Neural progenitor cell (in vitro differentiated cells): ENCODE measurements at regions not wholly inside any gene's neighbourhood (a gene's known extent, or its start where the extent isn't known, plus 50 kb on each side); places are given as distances from the start of the nearest gene placed in this dataset.

Experiments
- DNase-seq: peaks from one replicate; pipeline ENCODE4 v3.0.0-alpha.2; 2016; ENCODE audit warnings: low spot score
- H2AFZ ChIP-seq: fragments of 200-600 bp; sonication (generic); replicated peaks from 2 replicates; pipeline ENCODE4 v1.6.1; 2016; ENCODE audit warnings: antibody characterized with exemption
- H3F3A ChIP-seq: fragments of 200-600 bp; sonication (generic); 2 replicates; pipeline ENCODE4 v1.6.1; 2016; ENCODE audit warnings: antibody characterized with exemption, low read depth
- H3K27ac ChIP-seq: fragments of 200-600 bp; sonication (generic); 2 replicates; pipeline ENCODE4 v1.5.1; 2016; ENCODE audit warnings: mild to moderate bottlenecking
- H3K27me3 ChIP-seq: fragments of 200-600 bp; sonication (generic); 2 replicates; pipeline ENCODE4 v1.6.1; 2016; ENCODE audit warnings: mild to moderate bottlenecking, moderate library complexity
- H3K36me3 ChIP-seq: fragments of 200-600 bp; sonication (generic); 2 replicates; pipeline ENCODE4 v1.5.1; 2016
- H3K4me1 ChIP-seq: fragments of 200-600 bp; sonication (generic); 2 replicates; pipeline ENCODE4 v1.6.1; 2016; ENCODE audit warnings: mixed run types
- H3K4me2 ChIP-seq: fragments of 200-600 bp; sonication (generic); 2 replicates; pipeline ENCODE4 v1.6.1; 2016
- H3K4me3 ChIP-seq: fragments of 200-600 bp; sonication (generic); 2 replicates; pipeline ENCODE4 v1.5.1; 2016
- H3K79me2 ChIP-seq: fragments of 200-600 bp; sonication (generic); 2 replicates; pipeline ENCODE4 v1.6.1; 2016; ENCODE audit warnings: low read depth
- H3K9ac ChIP-seq: fragments of 200-600 bp; sonication (generic); 2 replicates; pipeline ENCODE4 v1.6.1; 2016
- H3K9me3 ChIP-seq: fragments of 200-600 bp; sonication (generic); 2 replicates; pipeline ENCODE4 v1.5.1; 2016; ENCODE audit warnings: low read depth
- H4K20me1 ChIP-seq: fragments of 200-600 bp; sonication (generic); 2 replicates; pipeline ENCODE4 v1.6.1; 2016; ENCODE audit warnings: low read depth
- H3K27ac Mint-ChIP-seq: 3 replicates; pipeline ENCODE4 v1.8.0; 2021; ENCODE audit warnings: mixed read lengths
- H3K27me3 Mint-ChIP-seq: 2 replicates; pipeline ENCODE4 v1.8.0; 2022; ENCODE audit warnings: low read depth, mild to moderate bottlenecking, inconsistent platforms, moderate library complexity, mixed read lengths; ENCODE audit not compliant: insufficient read depth
- H3K36me3 Mint-ChIP-seq: 3 replicates; pipeline ENCODE4 v1.8.0; 2021; ENCODE audit warnings: mixed read lengths
- H3K4me1 Mint-ChIP-seq: 3 replicates; pipeline ENCODE4 v1.8.0; 2021; ENCODE audit warnings: mixed read lengths
- H3K4me3 Mint-ChIP-seq: 3 replicates; pipeline ENCODE4 v1.8.0; 2021; ENCODE audit warnings: mild to moderate bottlenecking, moderate library complexity, mixed read lengths
- H3K9me3 Mint-ChIP-seq: 3 replicates; pipeline ENCODE4 v1.8.0; 2020; ENCODE audit warnings: mixed read lengths
- EZH2 ChIP-seq: fragments of 200-600 bp; sonication (generic); IDR thresholded peaks from 2 replicates; pipeline ENCODE4 v1.6.1; 2017; ENCODE audit warnings: antibody characterized with exemption, mild to moderate bottlenecking, moderate library complexity
- EZH2phosphoT487 ChIP-seq: fragments of 200-600 bp; sonication (generic); IDR thresholded peaks from 2 replicates; pipeline ENCODE4 v1.6.1; 2017; ENCODE audit warnings: antibody characterized with exemption
- TF ChIP-seq, protein P1 (sequence below): fragments of 200-600 bp; sonication (generic); IDR thresholded peaks from 2 replicates; pipeline ENCODE4 v1.5.1; 2017; ENCODE audit warnings: antibody characterized with exemption, mild to moderate bottlenecking

DNA sequence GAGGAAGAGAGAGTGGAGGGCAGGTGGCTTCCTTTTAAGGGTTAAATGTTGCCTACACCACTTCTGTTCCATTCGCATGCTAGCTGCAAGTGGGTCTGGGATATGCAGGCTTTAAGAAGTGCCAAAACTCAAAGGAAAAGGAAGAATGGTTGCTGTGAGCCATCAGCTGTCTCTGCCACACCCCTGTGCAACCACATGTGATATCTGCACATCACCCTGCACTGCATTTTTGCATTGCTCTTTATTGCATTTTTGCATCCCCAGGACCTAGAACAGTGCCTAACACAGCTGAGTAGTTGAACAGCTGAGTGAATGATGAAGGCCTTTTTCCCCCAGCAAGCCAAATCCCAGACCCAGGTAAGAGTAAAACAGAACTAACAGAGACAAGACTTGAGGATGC lies 136.1 kb downstream of the ZIC5 start:
- no peak for TF ChIP-seq EZH2
- TF ChIP-seq EZH2phosphoT487, result no peak
- TF ChIP-seq, protein P1, sequence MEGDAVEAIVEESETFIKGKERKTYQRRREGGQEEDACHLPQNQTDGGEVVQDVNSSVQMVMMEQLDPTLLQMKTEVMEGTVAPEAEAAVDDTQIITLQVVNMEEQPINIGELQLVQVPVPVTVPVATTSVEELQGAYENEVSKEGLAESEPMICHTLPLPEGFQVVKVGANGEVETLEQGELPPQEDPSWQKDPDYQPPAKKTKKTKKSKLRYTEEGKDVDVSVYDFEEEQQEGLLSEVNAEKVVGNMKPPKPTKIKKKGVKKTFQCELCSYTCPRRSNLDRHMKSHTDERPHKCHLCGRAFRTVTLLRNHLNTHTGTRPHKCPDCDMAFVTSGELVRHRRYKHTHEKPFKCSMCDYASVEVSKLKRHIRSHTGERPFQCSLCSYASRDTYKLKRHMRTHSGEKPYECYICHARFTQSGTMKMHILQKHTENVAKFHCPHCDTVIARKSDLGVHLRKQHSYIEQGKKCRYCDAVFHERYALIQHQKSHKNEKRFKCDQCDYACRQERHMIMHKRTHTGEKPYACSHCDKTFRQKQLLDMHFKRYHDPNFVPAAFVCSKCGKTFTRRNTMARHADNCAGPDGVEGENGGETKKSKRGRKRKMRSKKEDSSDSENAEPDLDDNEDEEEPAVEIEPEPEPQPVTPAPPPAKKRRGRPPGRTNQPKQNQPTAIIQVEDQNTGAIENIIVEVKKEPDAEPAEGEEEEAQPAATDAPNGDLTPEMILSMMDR, result no peak
- no peak overlapping the region for H3K4me3 Mint-ChIP-seq

DNA sequence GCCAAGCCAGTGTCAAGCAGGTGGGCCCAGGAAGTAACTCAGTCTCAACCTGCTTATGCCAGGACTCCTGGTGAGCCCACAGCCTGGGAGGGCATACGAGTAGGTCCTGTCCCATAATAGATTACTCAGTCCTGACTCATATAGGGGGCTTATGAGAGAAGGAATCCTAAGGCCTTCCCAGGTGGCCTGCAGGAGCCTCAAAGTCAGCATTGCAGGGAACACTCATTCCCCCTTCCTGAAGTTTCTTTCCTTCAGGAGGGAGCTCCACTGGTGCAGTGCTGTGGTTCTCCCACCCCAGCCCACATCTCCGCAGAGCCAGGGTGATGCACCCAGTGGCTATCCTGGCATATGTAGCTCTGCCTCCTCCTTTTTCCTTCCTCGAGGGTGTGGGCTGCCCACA lies 137.3 kb downstream of the ZIC5 start:
- no peak for DNase-seq
- no peak overlapping the region for H3K9ac ChIP-seq
- no peak for TF ChIP-seq EZH2phosphoT487
- TF ChIP-seq, protein P1, result no peak
- TF ChIP-seq EZH2, result no peak
- Mint-ChIP-seq H3K27me3 (peaks cover 14% of the 10 kb centered on the region), H3K27ac (peak overlapping the region; percentile 87), H3K9me3 (peaks cover 2% of the 10 kb centered on the region), H3K36me3 (peaks cover 59% of the 10 kb centered on the region), H3K4me3 (no peak overlapping the region), H3K4me1 (peaks cover 19% of the 10 kb centered on the region)
- H3K9me3 ChIP-seq, result no peaks in the 10 kb centered on the region
- H2AFZ ChIP-seq, result no peak overlapping the region
- peaks cover 15% of the 10 kb centered on the region for H3K4me1 ChIP-seq
- no peaks in the 10 kb centered on the region for H3K79me2 ChIP-seq
- H3K36me3 ChIP-seq, result no peaks in the 10 kb centered on the region
- no peak overlapping the region for H3K27ac ChIP-seq
- H4K20me1 ChIP-seq, result no peaks in the 10 kb centered on the region
- H3F3A ChIP-seq, result no peaks in the 10 kb centered on the region
- H3K4me2 ChIP-seq, result no peak overlapping the region
- no peaks in the 10 kb centered on the region for H3K27me3 ChIP-seq
- no peak overlapping the region for H3K4me3 ChIP-seq

More for the DNA sequence above, 136.1 kb downstream of the ZIC5 start:
- Histone ChIP-seq H3K4me1 (peaks cover 15% of the 10 kb centered on the region), H3K79me2 (no peaks in the 10 kb centered on the region), H2AFZ (no peak overlapping the region), H4K20me1 (no peaks in the 10 kb centered on the region), H3F3A (no peaks in the 10 kb centered on the region), H3K4me3 (no peak overlapping the region), H3K27ac (no peak overlapping the region), H3K27me3 (no peaks in the 10 kb centered on the region), H3K36me3 (no peaks in the 10 kb centered on the region), H3K9ac (no peak overlapping the region), H3K9me3 (no peaks in the 10 kb centered on the region), H3K4me2 (no peak overlapping the region)
- peaks cover 2% of the 10 kb centered on the region for H3K9me3 Mint-ChIP-seq
- peaks cover 17% of the 10 kb centered on the region for H3K4me1 Mint-ChIP-seq
- H3K27me3 Mint-ChIP-seq, result peaks cover 14% of the 10 kb centered on the region
- DNase-seq, result no peak
- H3K36me3 Mint-ChIP-seq, result peaks cover 49% of the 10 kb centered on the region
- H3K27ac Mint-ChIP-seq, result peak overlapping the region; percentile 14

DNA sequence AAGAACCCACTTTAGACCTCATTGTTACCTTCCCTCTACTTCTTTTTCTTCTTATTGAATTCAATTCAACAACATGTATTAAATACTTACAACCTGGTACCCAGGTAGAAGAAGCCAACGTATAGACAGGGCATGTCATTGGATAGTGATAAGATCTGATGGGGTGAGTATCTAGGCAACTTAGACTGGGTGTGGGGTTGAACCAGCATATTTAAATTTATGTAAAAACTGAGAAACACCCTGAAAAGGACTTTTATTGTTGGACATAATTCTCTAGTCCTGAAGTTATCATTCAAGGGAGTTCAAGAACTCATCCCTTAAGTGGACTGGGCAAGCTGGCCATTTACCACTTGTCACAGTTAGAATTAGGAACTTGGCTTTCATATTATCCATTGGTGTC lies 139.2 kb downstream of the ZIC5 start:
- Mint-ChIP-seq H3K4me1 (peaks cover 26% of the 10 kb centered on the region), H3K9me3 (peaks cover 2% of the 10 kb centered on the region), H3K27ac (no peak overlapping the region), H3K4me3 (no peak overlapping the region), H3K36me3 (peaks cover 59% of the 10 kb centered on the region), H3K27me3 (peaks cover 14% of the 10 kb centered on the region)
- no peak for TF ChIP-seq EZH2
- TF ChIP-seq EZH2phosphoT487, result no peak
- TF ChIP-seq, protein P1, result no peak
- Histone ChIP-seq H3K4me3 (no peak overlapping the region), H3K27me3 (no peaks in the 10 kb centered on the region), H2AFZ (no peak overlapping the region), H3K79me2 (no peaks in the 10 kb centered on the region), H3K9ac (no peak overlapping the region), H3K4me2 (no peak overlapping the region), H3K27ac (no peak overlapping the region), H3K9me3 (no peaks in the 10 kb centered on the region), H4K20me1 (no peaks in the 10 kb centered on the region), H3K4me1 (peaks cover 15% of the 10 kb centered on the region), H3F3A (no peaks in the 10 kb centered on the region), H3K36me3 (no peaks in the 10 kb centered on the region)
- no peak for DNase-seq
